Pancreas (tissue), 10 donors: ENCODE measurements at regions not wholly inside any gene's neighbourhood (a gene's known extent, or its start where the extent isn't known, plus 50 kb on each side); places are given as distances from the start of the nearest gene placed in this dataset.

Source experiments
- ATAC-seq, 4 donors: fragments of 200-7000 bp; cut with Tn5 transposase; one replicate each; pipeline versions ENCODE4 v1.8.0 to v1.9.1; 2020; ENCODE audit warnings: mild to moderate bottlenecking in 4 of 4, moderate library complexity in 4 of 4
- DNase-seq, 6 donors: peaks; one replicate each; pipeline ENCODE4 v3.0.0-alpha.2; 2020
- FAIRE-seq: peaks from 2 replicates; lab custom pipeline; 2012; peaks lifted over from hg19 to GRCh38; lab: Jason Lieb, UNC
- H3K27ac ChIP-seq, 4 donors: fragments of 200-600 bp; sonication (generic); 1 replicate in 3 of 4; 2 replicates in 1 of 4; pipeline versions ENCODE4 v1.5.0 to v1.8.0; 2020
- H3K27me3 ChIP-seq, 4 donors: fragments of 200-600 bp; one replicate each; pipeline ENCODE4 v1.8.0; 2021
- H3K36me3 ChIP-seq, 3 donors: fragments of 200-600 bp; sonication (generic) in 1 of 3; one replicate each; pipeline versions ENCODE4 v1.5.0 to v1.8.0; 2020 to 2021
- H3K4me1 ChIP-seq, 3 donors: fragments of 200-600 bp; one replicate each; pipeline ENCODE4 v1.8.0; 2021
- H3K4me3 ChIP-seq, 4 donors: fragments of 200-600 bp; sonication (generic) in 2 of 4; one replicate each; pipeline versions ENCODE4 v1.5.0 to v1.8.0; 2020 to 2021
- H3K9me3 ChIP-seq, 4 donors: fragments of 200-600 bp; one replicate each; pipeline ENCODE4 v1.8.0; 2021
- WGBS, 2 donors: extraction: QIAGEN DNeasy Blood & Tissue Kit; methylation state at CpG; one replicate each; pipeline ENCODE4 v1.1.7; 2013; 5-methylcytosine and 5-hydroxymethylcytosine counted together
- intact Hi-C, 3 donors: fragments of 100-400 bp; cut with DNase I; formaldehyde crosslinking; loops; one replicate each; pipeline versions ENCODE4 v1.11.1 to v1.14.2; 2022
- TF ChIP-seq, protein P1 (sequence below), 4 donors: fragments of 200-600 bp; sonication (generic) in 3 of 4; IDR thresholded peaks; one replicate each; pipeline versions ENCODE4 v1.5.0 to v1.8.0; 2021; ENCODE audit warnings: antibody characterized with exemption in 4 of 4
- donor health status: healthy with polysubstance abuse.
- donor health status: DM: no; HTN: no; CAD: no; lungs with moderate emphysema.
- donor health status: DM: no; HTN: no; CAD: no.
- donor health status: control.
- donor health status: control.
- donor health status: Bipolar disorder and iron deficiency.
- donor health status: DM: yes; HTN: yes; CAD: no.
- donor health status: DM: no; HTN: no; CAD: no.
- donor health status: DM: no; HTN: no; CAD: no.
- donor health status: DM: yes; HTN: yes; CAD: no.

DNA sequence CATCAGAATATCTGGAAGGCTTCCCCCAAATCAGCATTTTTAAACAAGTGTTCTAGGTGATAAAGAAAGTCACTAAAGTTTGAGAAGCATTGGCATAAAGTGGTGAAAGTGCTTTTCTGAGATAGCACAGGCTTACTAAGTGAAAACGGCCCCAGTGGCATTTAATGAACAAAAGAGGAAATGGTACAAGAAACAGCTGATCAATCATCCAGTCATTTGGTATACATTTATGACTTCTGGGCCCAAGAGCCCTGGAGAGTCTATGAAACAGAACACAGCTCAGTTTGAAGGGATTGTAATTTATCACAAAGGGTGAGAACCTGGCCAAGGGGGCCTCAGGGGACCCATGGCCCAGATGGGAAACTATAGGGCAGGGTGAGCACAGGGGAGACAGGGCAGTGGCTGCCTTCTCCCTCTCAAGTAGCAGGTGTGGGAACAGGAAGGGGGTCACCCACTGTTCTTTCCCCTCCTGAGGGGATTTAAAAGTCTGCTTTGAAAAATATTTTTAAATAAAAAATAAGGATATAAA, 265.5 kb upstream of the ROPN1 start:
- Histone ChIP-seq H3K4me1 (no peaks in the 10 kb centered on the region), H3K27me3 (no peaks in the 10 kb centered on the region), H3K27ac (peak overlapping the region in 2 of 4 donors; percentile 4 to 63), H3K36me3 (no peaks in the 10 kb centered on the region), H3K4me3 (no peak overlapping the region), H3K9me3 (no peaks in the 10 kb centered on the region)
- ATAC-seq: peak in 1 of 4 donors; percentile 29
- TF ChIP-seq, protein P1, sequence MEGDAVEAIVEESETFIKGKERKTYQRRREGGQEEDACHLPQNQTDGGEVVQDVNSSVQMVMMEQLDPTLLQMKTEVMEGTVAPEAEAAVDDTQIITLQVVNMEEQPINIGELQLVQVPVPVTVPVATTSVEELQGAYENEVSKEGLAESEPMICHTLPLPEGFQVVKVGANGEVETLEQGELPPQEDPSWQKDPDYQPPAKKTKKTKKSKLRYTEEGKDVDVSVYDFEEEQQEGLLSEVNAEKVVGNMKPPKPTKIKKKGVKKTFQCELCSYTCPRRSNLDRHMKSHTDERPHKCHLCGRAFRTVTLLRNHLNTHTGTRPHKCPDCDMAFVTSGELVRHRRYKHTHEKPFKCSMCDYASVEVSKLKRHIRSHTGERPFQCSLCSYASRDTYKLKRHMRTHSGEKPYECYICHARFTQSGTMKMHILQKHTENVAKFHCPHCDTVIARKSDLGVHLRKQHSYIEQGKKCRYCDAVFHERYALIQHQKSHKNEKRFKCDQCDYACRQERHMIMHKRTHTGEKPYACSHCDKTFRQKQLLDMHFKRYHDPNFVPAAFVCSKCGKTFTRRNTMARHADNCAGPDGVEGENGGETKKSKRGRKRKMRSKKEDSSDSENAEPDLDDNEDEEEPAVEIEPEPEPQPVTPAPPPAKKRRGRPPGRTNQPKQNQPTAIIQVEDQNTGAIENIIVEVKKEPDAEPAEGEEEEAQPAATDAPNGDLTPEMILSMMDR (IDR thresholded peaks at IDR 0.05): no peak
- no peak for DNase-seq
- WGBS, 2 donors: 0 to 1% methylated on average over 1 of the region's 1 CpG
- FAIRE-seq: no peak
- intact Hi-C loops: no loop called here

DNA sequence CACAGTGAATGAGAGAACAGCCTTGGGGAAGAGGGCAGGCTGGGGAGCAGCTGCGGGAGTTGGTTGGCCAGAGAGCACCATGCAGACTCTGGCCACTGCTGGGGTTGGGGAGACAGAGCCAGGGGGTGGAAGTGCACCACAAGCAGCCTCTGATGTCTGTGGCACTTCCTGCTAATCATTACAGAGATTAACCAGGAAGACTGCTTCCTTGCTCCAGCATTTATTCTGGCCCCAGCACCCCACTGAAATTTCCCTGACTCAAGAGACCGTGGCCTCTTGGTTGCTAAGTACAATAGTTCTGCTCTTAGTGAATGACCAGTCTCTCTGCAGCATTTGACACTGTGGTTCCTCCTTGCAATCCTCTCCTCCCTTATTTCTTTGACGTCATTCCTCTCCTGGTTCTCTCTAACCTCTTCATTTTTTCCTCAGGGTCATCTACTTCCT, 266.2 kb upstream of the ROPN1 start:
- Histone ChIP-seq H3K9me3 (no peaks in the 10 kb centered on the region), H3K36me3 (no peaks in the 10 kb centered on the region), H3K4me3 (no peak overlapping the region), H3K27me3 (no peaks in the 10 kb centered on the region), H3K4me1 (no peaks in the 10 kb centered on the region), H3K27ac (peak overlapping the region in 2 of 4 donors; percentile 4 to 63)
- ATAC-seq: peak; percentile 61 to 76 (median 65)
- FAIRE-seq: no peak
- intact Hi-C loops: no loop called here
- peak in 2 of 6 donors; percentile 7 to 19 for DNase-seq
- WGBS, 2 donors: 55 to 62% methylated on average over 3 of the region's 3 CpGs
- TF ChIP-seq, protein P1 (IDR thresholded peaks at IDR 0.05): no peak

DNA sequence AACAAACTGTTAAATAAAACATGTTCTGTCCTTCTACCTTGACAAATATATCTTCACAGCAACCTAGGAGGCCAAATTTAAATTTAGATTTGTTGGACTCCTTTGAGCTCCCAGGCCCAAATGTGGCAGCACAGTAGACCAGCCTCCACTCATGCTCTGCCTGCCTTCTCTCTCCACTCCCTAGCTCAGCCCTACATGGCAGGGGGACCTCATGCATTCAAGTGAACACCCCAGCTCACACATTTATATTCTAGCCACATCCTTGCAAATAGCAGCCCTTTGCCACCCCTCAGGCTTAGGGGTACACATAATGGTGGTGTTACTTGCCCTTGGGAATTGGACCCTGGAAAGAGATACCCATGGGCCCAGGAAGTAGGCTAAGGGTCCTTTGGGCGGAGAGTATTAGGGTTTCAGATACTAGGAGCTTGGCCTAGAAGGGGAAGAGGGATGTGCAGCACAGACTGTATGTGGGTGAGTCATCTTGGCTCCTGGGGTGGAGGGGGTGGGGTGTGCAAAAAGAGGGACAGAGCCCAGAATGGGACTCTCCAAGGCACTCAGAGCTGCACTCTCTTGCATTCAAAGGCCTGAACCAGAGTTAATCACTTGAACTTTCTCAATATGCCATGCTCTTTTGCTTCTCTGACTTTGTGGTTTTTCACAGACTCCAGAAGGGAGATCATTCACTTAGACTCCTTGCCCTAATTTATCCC, 268.4 kb upstream of the ROPN1 start:
- H3K36me3 ChIP-seq: no peaks in the 10 kb centered on the region
- H3K4me1 ChIP-seq: no peaks in the 10 kb centered on the region
- intact Hi-C loops: no loop called here
- no peaks in the 10 kb centered on the region for H3K9me3 ChIP-seq
- ATAC-seq (peak in 3 of 4 donors; percentile 68 to 79 (median 77)), DNase-seq (peak in 1 of 6 donors; percentile 17), FAIRE-seq (no peak)
- 91 to 100% methylated on average over 1 of the region's 1 CpG for WGBS, 2 donors
- H3K27me3 ChIP-seq: no peaks in the 10 kb centered on the region
- H3K27ac ChIP-seq: no peak overlapping the region
- H3K4me3 ChIP-seq: no peak overlapping the region
- TF ChIP-seq, protein P1 (IDR thresholded peaks at IDR 0.05): no peak

DNA sequence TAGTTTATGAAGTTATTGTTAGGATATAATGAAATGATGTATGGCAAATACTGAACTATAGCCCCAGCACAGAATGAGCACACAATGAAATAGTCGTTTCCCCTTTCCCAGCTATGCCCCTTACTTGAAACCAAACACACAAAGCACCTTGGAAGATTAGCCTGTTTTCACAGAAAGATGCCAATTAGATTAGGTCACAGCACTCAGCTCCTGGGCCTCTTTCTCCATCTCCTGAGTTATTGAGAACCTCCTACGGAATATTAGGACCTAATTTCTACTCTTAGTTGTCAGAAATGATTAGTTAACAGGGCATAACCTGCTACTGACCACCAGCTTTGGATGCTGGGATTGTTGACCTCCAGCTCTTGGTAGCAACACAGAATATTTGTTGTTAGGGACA, 269.4 kb upstream of the ROPN1 start:
- 74 to 85% methylated on average over 2 of the region's 2 CpGs for WGBS, 2 donors
- no peak overlapping the region for H3K27ac ChIP-seq
- no peaks in the 10 kb centered on the region for H3K36me3 ChIP-seq
- intact Hi-C loops: no loop called here
- no peak for DNase-seq
- ATAC-seq: no peak
- no peaks in the 10 kb centered on the region for H3K27me3 ChIP-seq
- no peaks in the 10 kb centered on the region for H3K4me1 ChIP-seq
- no peak overlapping the region for H3K4me3 ChIP-seq
- no peaks in the 10 kb centered on the region for H3K9me3 ChIP-seq
- TF ChIP-seq, protein P1 (IDR thresholded peaks at IDR 0.05): no peak
- FAIRE-seq: no peak

DNA sequence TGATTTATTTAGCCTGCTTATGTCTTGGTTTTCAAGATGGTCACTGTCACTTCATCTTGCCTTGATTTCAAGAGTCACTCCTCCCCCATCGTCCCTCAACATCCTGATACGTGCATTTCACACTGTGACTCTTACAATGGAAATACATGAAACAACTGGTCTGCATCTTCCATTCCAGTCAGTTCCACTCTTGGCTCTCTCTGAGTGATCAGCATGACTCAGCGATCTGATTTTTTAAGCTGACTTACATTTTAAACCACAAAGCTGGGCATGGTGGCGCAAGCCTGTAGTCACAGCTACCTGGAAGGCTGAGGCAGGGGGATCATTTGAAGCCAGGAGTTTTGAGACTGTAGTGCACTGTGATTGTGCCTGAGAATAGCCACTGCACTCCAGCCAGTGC, 271.2 kb upstream of the ROPN1 start:
- no peaks in the 10 kb centered on the region for H3K9me3 ChIP-seq
- no peak for FAIRE-seq
- no peak overlapping the region for H3K27ac ChIP-seq
- no peak overlapping the region for H3K4me3 ChIP-seq
- no peaks in the 10 kb centered on the region for H3K4me1 ChIP-seq
- peak in 1 of 4 donors; percentile 29 for ATAC-seq
- WGBS, 2 donors: 86 to 96% methylated on average over 4 of the region's 4 CpGs
- H3K27me3 ChIP-seq: no peaks in the 10 kb centered on the region
- no peak for DNase-seq
- intact Hi-C loops: no loop called here
- H3K36me3 ChIP-seq: no peaks in the 10 kb centered on the region
- TF ChIP-seq, protein P1 (IDR thresholded peaks at IDR 0.05): no peak
